K562 (cell line): ENCODE measurements at regions not wholly inside any gene's neighbourhood (a gene's known extent, or its start where the extent isn't known, plus 50 kb on each side); places are given as distances from the start of the nearest gene placed in this dataset.

Experiments used
- ATAC-seq: fragments of 200-7000 bp; cut with Tn5 transposase; 3 replicates; pipeline ENCODE4 v1.9.1; 2020; ENCODE audit warnings: moderate library complexity
- BruUV-seq: library from RNA; stranded (reverse); fragments of 400-500 nt; replicated peaks from 2 replicates; lab custom pipeline; 2021; lab: Mats Ljungman, UMichigan
- CTCF ChIA-PET: fragments of 300-600 bp; formaldehyde crosslinking; extraction: SDS; loops from one replicate; lab custom pipeline; 2021; ENCODE audit warnings: low intra/inter-chr PET ratio; lab: Yijun Ruan, JAX
- POLR2A ChIA-PET: fragments of 300-600, 350-650 bp; sonication (Branson Sonifier 250); formaldehyde crosslinking; extraction: SDS; loops from one replicate; lab custom pipeline; 2021; ENCODE audit warnings: antibody characterized with exemption, inconsistent platforms; lab: Yijun Ruan, JAX
- DNase-seq, 4 experiments: peaks; one replicate each; pipeline versions ENCODE4 v3.0.0 to v3.0.0-alpha.2; 2011 to 2018; ENCODE audit warnings: low spot score in 3 of 4, mixed read lengths in 3 of 4; ENCODE audit errors: extremely low read depth in 1 of 4
- FAIRE-seq: peaks from 2 replicates; lab custom pipeline; 2011; peaks lifted over from hg19 to GRCh38; lab: Jason Lieb, UNC
- H2AFZ ChIP-seq: 2 replicates; pipeline ENCODE4 v1.6.0; 2011; ENCODE audit warnings: low read depth, low read length, control low read depth, inconsistent platforms
- H3K27ac ChIP-seq: fragments of 200-600 bp; 3 replicates; pipeline ENCODE4 v1.8.0; 2011; ENCODE audit warnings: low read depth, mild to moderate bottlenecking, control low read depth, inconsistent platforms, low read length, moderate library complexity, mixed read lengths; ENCODE audit errors: extremely low read depth
- H3K27me3 ChIP-seq, 2 experiments: fragments of 300-600 bp in 1 of 2; 2 replicates in 1 of 2; 3 replicates in 1 of 2; pipeline versions ENCODE4 v1.6.0 to v1.8.0; 2011; ENCODE audit warnings: inconsistent platforms in 2 of 2, low read length in 2 of 2, mild to moderate bottlenecking in 1 of 2, mixed read lengths in 1 of 2, moderate library complexity in 1 of 2; ENCODE audit not compliant: control insufficient read depth in 2 of 2, insufficient read depth in 2 of 2
- H3K36me3 ChIP-seq: fragments of 300-600 bp; 3 replicates; pipeline ENCODE4 v1.8.0; 2011; ENCODE audit warnings: mild to moderate bottlenecking, low read length, inconsistent platforms; ENCODE audit not compliant: control insufficient read depth, insufficient read depth
- H3K4me1 ChIP-seq, 2 experiments: fragments of 200-600 bp in 1 of 2; replicated peaks in 1 of 2; 2 replicates in 1 of 2; 3 replicates in 1 of 2; pipeline versions ENCODE4 v1.5.1 to v1.8.0; 2011; ENCODE audit warnings: inconsistent platforms in 2 of 2, low read length in 2 of 2, mild to moderate bottlenecking in 1 of 2, mixed read lengths in 1 of 2, moderate library complexity in 1 of 2; ENCODE audit not compliant: control insufficient read depth in 2 of 2, insufficient read depth in 2 of 2
- H3K4me2 ChIP-seq: 2 replicates; pipeline ENCODE4 v1.6.1; 2011; ENCODE audit warnings: low read length, control low read depth, inconsistent platforms, mixed read lengths; ENCODE audit not compliant: insufficient read depth
- H3K4me3 ChIP-seq: fragments of 200-600 bp; sonication (generic), shearing (Covaris generic); 2 replicates; pipeline ENCODE4 v1.5.1; 2016; ENCODE audit warnings: control low read depth, inconsistent platforms
- H3K79me2 ChIP-seq: fragments of 200-600 bp; 3 replicates; pipeline ENCODE4 v1.8.0; 2011; ENCODE audit warnings: low read length, inconsistent platforms; ENCODE audit not compliant: control insufficient read depth, insufficient read depth
- H3K9ac ChIP-seq, 2 experiments: 2 replicates each; pipeline versions ENCODE4 v1.6.0 to v1.6.1; 2011; ENCODE audit warnings: low read depth in 2 of 2, low read length in 2 of 2, control low read depth in 1 of 2, inconsistent platforms in 1 of 2, mild to moderate bottlenecking in 1 of 2, mixed read lengths in 1 of 2; ENCODE audit not compliant: insufficient read depth in 1 of 2
- H3K9me1 ChIP-seq: one replicate; pipeline ENCODE4 v1.6.0; 2011; ENCODE audit warnings: inconsistent platforms, mild to moderate bottlenecking, low read length, moderate library complexity; ENCODE audit not compliant: control insufficient read depth, insufficient read depth
- H3K9me3 ChIP-seq: replicated peaks from 2 replicates; pipeline ENCODE4 v1.5.1; 2011; ENCODE audit warnings: low read depth, low read length, inconsistent platforms; ENCODE audit not compliant: control insufficient read depth, insufficient read depth
- H4K20me1 ChIP-seq: replicated peaks from 2 replicates; pipeline ENCODE4 v1.6.1; 2011; ENCODE audit warnings: low read length, inconsistent platforms, mixed read lengths; ENCODE audit not compliant: control insufficient read depth, insufficient read depth
- CBFB ChIP-seq: sonication (generic); formaldehyde crosslinking; IDR thresholded peaks from 2 replicates; pipeline ENCODE4 v1.4.0; 2020; ENCODE audit warnings: mild to moderate bottlenecking, missing genetic modification reagents
- SETDB1 ChIP-seq: IDR thresholded peaks from one replicate; pipeline ENCODE4 v1.6.1; 2012; ENCODE audit warnings: low read length, control low read depth, inconsistent platforms
- STAT5B ChIP-seq: fragments of 250-450 bp; sonication (Bioruptor Pico); IDR thresholded peaks from 2 replicates; pipeline ENCODE4 v1.8.0; 2021; ENCODE audit warnings: mild to moderate bottlenecking, inconsistent platforms
- ZNF174 ChIP-seq: fragments of 250-450 bp; sonication (Bioruptor Pico); IDR thresholded peaks from 2 replicates; pipeline ENCODE4 v1.4.0; 2020; ENCODE audit warnings: mild to moderate bottlenecking
- ZNF224 ChIP-seq: sonication (generic); formaldehyde crosslinking; IDR thresholded peaks from 2 replicates; pipeline ENCODE4 v1.8.0; 2022; ENCODE audit warnings: mild to moderate bottlenecking, missing genetic modification reagents
- ZNF384 ChIP-seq: IDR thresholded peaks from 2 replicates; pipeline ENCODE4 v1.6.1; 2012; ENCODE audit warnings: low read depth, low read length, improper control_type of control experiment
- ZNF507 ChIP-seq: conservative IDR thresholded peaks from 2 replicates; pipeline ENCODE4 v1.6.1; 2017; ENCODE audit warnings: missing genetic modification characterization, missing compliant biosample characterization
- WGBS: fragments of 100-300 bp; shearing (Covaris generic); methylation state at CpG from one replicate; pipeline ENCODE4 v1.1.6; 2016; ENCODE audit warnings: low coverage, mixed read lengths; ENCODE audit not compliant: insufficient coverage; ENCODE audit errors: missing lambda C conversion rate; 5-methylcytosine and 5-hydroxymethylcytosine counted together
- in situ Hi-C: fragments of 300-500 bp; cut with MboI; formaldehyde crosslinking; loops from 4 replicates; pipeline ENCODE4 v1.15.0; 2018; ENCODE audit warnings: inconsistent platforms, mixed read lengths
- intact Hi-C: fragments of 100-400 bp; cut with micrococcal nuclease; formaldehyde crosslinking; loops from 2 replicates; pipeline ENCODE4 v1.14.2; 2022
- TF ChIP-seq, protein P1 (sequence below): fragments of 250-450 bp; sonication (Bioruptor Pico); IDR thresholded peaks from 2 replicates; pipeline ENCODE4 v1.8.0; 2021; ENCODE audit warnings: mild to moderate bottlenecking, moderate library complexity
- TF ChIP-seq, protein P2 (sequence below): fragments of 450-650 bp; IDR thresholded peaks from 2 replicates; pipeline ENCODE4 v1.6.1; 2016; ENCODE audit warnings: low read depth
- TF ChIP-seq, protein P3 (sequence below): sonication (generic); formaldehyde crosslinking; IDR thresholded peaks from 2 replicates; pipeline ENCODE4 v1.8.0; 2022; ENCODE audit warnings: missing genetic modification reagents, mild to moderate bottlenecking, borderline replicate concordance
- TF ChIP-seq, protein P4 (sequence below): sonication (generic); formaldehyde crosslinking; IDR thresholded peaks from 2 replicates; pipeline ENCODE4 v1.8.0; 2022; ENCODE audit warnings: mild to moderate bottlenecking, missing genetic modification reagents

DNA sequence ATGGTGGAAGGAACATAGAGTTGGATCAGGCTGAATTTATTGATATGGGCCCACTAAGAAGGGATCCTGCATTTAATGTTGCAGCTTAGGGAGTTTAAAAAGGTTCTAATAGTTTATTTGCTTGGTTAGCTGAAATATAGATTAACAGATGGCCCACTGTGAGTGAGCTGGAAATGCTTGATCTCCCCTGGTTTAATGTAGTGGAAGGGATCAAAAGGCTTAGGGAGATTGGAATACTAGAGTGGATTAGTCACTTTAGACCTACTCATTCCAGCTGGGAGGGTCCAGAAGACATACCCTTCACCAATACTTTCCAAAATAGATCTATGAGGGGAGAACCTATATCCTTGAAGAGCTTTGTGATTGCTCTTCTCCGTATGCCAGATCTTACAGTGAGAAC, 130.1 kb upstream of the ZC3H12C start:
- POLR2A ChIA-PET: no interaction called here
- TF ChIP-seq ZNF384 (no peak), ZNF507 (tag) (no peak), ZNF174 (CRISPR knock-in tag) (no peak), STAT5B (CRISPR knock-in tag) (no peak), ZNF224 (CRISPR knock-in tag) (no peak), CBFB (CRISPR knock-in tag) (no peak), SETDB1 (no peak)
- TF ChIP-seq, protein P1, sequence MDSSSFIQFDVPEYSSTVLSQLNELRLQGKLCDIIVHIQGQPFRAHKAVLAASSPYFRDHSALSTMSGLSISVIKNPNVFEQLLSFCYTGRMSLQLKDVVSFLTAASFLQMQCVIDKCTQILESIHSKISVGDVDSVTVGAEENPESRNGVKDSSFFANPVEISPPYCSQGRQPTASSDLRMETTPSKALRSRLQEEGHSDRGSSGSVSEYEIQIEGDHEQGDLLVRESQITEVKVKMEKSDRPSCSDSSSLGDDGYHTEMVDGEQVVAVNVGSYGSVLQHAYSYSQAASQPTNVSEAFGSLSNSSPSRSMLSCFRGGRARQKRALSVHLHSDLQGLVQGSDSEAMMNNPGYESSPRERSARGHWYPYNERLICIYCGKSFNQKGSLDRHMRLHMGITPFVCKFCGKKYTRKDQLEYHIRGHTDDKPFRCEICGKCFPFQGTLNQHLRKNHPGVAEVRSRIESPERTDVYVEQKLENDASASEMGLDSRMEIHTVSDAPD: no peak
- TF ChIP-seq, protein P2, sequence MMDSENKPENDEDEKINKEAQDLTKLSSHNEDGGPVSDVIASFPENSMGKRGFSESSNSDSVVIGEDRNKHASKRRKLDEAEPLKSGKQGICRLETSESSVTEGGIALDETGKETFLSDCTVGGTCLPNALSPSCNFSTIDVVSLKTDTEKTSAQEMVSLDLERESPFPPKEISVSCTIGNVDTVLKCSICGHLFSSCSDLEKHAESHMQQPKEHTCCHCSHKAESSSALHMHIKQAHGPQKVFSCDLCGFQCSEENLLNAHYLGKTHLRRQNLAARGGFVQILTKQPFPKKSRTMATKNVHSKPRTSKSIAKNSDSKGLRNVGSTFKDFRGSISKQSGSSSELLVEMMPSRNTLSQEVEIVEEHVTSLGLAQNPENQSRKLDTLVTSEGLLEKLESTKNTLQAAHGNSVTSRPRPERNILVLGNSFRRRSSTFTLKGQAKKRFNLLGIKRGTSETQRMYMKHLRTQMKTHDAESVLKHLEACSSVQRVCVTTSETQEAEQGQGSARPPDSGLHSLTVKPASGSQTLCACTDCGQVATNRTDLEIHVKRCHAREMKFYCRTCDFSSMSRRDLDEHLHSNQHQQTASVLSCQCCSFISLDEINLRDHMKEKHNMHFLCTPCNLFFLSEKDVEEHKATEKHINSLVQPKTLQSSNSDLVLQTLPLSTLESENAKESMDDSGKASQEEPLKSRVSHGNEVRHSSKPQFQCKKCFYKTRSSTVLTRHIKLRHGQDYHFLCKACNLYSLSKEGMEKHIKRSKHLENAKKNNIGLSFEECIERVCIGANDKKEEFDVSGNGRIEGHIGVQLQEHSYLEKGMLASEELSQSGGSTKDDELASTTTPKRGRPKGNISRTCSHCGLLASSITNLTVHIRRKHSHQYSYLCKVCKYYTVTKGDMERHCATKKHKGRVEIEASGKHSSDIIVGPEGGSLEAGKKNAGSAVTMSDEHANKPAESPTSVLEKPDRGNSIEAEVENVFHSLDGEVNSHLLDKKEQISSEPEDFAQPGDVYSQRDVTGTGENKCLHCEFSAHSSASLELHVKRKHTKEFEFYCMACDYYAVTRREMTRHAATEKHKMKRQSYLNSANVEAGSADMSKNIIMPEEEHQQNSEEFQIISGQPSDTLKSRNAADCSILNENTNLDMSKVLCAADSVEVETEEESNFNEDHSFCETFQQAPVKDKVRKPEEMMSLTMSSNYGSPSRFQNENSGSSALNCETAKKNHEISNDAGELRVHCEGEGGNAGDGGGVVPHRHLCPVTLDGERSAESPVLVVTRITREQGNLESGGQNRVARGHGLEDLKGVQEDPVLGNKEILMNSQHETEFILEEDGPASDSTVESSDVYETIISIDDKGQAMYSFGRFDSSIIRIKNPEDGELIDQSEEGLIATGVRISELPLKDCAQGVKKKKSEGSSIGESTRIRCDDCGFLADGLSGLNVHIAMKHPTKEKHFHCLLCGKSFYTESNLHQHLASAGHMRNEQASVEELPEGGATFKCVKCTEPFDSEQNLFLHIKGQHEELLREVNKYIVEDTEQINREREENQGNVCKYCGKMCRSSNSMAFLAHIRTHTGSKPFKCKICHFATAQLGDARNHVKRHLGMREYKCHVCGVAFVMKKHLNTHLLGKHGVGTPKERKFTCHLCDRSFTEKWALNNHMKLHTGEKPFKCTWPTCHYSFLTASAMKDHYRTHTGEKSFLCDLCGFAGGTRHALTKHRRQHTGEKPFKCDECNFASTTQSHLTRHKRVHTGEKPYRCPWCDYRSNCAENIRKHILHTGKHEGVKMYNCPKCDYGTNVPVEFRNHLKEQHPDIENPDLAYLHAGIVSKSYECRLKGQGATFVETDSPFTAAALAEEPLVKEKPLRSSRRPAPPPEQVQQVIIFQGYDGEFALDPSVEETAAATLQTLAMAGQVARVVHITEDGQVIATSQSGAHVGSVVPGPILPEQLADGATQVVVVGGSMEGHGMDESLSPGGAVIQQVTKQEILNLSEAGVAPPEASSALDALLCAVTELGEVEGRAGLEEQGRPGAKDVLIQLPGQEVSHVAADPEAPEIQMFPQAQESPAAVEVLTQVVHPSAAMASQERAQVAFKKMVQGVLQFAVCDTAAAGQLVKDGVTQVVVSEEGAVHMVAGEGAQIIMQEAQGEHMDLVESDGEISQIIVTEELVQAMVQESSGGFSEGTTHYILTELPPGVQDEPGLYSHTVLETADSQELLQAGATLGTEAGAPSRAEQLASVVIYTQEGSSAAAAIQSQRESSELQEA: no peak
- TF ChIP-seq, protein P3, sequence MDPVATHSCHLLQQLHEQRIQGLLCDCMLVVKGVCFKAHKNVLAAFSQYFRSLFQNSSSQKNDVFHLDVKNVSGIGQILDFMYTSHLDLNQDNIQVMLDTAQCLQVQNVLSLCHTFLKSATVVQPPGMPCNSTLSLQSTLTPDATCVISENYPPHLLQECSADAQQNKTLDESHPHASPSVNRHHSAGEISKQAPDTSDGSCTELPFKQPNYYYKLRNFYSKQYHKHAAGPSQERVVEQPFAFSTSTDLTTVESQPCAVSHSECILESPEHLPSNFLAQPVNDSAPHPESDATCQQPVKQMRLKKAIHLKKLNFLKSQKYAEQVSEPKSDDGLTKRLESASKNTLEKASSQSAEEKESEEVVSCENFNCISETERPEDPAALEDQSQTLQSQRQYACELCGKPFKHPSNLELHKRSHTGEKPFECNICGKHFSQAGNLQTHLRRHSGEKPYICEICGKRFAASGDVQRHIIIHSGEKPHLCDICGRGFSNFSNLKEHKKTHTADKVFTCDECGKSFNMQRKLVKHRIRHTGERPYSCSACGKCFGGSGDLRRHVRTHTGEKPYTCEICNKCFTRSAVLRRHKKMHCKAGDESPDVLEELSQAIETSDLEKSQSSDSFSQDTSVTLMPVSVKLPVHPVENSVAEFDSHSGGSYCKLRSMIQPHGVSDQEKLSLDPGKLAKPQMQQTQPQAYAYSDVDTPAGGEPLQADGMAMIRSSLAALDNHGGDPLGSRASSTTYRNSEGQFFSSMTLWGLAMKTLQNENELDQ (CRISPR knock-in tag): no peak
- TF ChIP-seq, protein P4, sequence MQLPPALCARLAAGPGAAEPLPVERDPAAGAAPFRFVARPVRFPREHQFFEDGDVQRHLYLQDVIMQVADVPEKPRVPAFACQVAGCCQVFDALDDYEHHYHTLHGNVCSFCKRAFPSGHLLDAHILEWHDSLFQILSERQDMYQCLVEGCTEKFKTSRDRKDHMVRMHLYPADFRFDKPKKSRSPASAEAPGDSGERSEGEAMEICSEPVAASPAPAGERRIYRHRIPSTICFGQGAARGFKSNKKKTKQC (CRISPR knock-in tag): no peak

More for the DNA sequence above, 130.1 kb upstream of the ZC3H12C start:
- no peak overlapping the region for H3K4me3 ChIP-seq
- no peak overlapping the region for H3K4me2 ChIP-seq
- no peak for DNase-seq
- intact Hi-C loops (no loop called here), in situ Hi-C loops (loop anchor here (25.0 kb wide), 1 partner anchor 399 kb away; no protein-coding TSS in a partner anchor)
- H2AFZ ChIP-seq: no peak overlapping the region
- CTCF ChIA-PET: no interaction called here
- H3K27me3 ChIP-seq: no peaks in the 10 kb centered on the region
- no peak overlapping the region for H3K27ac ChIP-seq
- FAIRE-seq: no peak
- BruUV-seq: no TSS peak
- no peaks in the 10 kb centered on the region for H3K9me1 ChIP-seq
- H3K4me1 ChIP-seq: no peaks in the 10 kb centered on the region; a peak in 1 of 5 replicates
- no peaks in the 10 kb centered on the region for H3K79me2 ChIP-seq
- H3K9me3 ChIP-seq: no peaks in the 10 kb centered on the region
- no peaks in the 10 kb centered on the region for H3K36me3 ChIP-seq
- H4K20me1 ChIP-seq: no peaks in the 10 kb centered on the region
- no peak for ATAC-seq
- WGBS: 7% methylated on average over 1 of the region's 1 CpG
- no peak overlapping the region for H3K9ac ChIP-seq
